ENCODE measurements at regions not wholly inside any gene's neighbourhood (a gene's known extent, or its start where the extent isn't known, plus 50 kb on each side); places are given as distances from the start of the nearest gene placed in this dataset.

DNA sequence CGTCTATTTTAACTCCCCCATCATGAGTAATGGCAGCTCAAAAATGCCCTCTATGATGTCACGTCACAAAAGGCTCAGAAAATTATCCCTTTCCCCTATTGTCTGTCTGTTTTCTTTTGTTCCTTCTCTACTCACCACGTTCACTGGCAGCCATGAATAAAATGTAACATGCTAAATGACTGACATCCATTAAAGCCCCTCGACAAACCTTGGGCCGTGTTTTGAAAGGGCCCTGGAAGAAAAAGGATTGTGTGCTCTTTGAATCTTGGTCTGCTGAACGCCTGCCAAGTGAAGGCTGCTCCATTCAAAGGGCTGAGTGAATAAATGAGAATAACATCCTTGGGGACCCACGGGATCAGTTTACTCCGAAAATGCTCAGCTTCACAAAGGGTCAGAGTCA, 118.7 kb downstream of the RPS12 start:
- H3K9ac ChIP-seq (ENCODE audit: low read length), result no peak overlapping the region
- H2AFZ ChIP-seq (ENCODE audit: insufficient read depth, low read depth, low read length, poor library complexity, severe bottlenecking), result no peak overlapping the region
- CTCF ChIA-PET, result no interaction called here
- no peaks in the 10 kb centered on the region for H3K79me2 ChIP-seq (ENCODE audit: control insufficient read depth, insufficient read depth, low read length)
- POLR2A ChIA-PET, result no interaction called here
- peaks cover 26% of the 10 kb centered on the region for H3K27me3 Mint-ChIP-seq
- H3K4me1 Mint-ChIP-seq, result no peaks in the 10 kb centered on the region
- TF ChIP-seq, protein P1, sequence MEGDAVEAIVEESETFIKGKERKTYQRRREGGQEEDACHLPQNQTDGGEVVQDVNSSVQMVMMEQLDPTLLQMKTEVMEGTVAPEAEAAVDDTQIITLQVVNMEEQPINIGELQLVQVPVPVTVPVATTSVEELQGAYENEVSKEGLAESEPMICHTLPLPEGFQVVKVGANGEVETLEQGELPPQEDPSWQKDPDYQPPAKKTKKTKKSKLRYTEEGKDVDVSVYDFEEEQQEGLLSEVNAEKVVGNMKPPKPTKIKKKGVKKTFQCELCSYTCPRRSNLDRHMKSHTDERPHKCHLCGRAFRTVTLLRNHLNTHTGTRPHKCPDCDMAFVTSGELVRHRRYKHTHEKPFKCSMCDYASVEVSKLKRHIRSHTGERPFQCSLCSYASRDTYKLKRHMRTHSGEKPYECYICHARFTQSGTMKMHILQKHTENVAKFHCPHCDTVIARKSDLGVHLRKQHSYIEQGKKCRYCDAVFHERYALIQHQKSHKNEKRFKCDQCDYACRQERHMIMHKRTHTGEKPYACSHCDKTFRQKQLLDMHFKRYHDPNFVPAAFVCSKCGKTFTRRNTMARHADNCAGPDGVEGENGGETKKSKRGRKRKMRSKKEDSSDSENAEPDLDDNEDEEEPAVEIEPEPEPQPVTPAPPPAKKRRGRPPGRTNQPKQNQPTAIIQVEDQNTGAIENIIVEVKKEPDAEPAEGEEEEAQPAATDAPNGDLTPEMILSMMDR (IDR thresholded peaks at IDR 0.05), result no peak
- no peak for TF ChIP-seq EZH2 (IDR thresholded peaks at IDR 0.05; ENCODE audit: borderline replicate concordance, insufficient read depth, low read depth, low read length, poor library complexity, severe bottlenecking)
- intact Hi-C loops (cut with micrococcal nuclease), result no loop called here
- WGBS (ENCODE audit: insufficient coverage), result 94% methylated on average over 6 of the region's 8 CpGs
- no peak overlapping the region for H3K4me3 ChIP-seq (ENCODE audit: control extremely low read depth in 1 of 5, extremely low read depth in 1 of 5, insufficient read depth in 1 of 5, low read depth in 2 of 5, low read length in 4 of 5)
- peaks cover 0 to 4% (median 0%) of the 10 kb centered on the region in 4 experiments for H3K27me3 ChIP-seq (replicated peaks in 1 of 4; ENCODE audit: control extremely low read depth in 1 of 4, control insufficient read depth in 3 of 4, insufficient read depth in 4 of 4, low read length in 3 of 4)
- H3K4me1 ChIP-seq (ENCODE audit: control insufficient read depth in 2 of 2, insufficient read depth in 2 of 2, low read length in 2 of 2), result no peaks in the 10 kb centered on the region
- H3K27ac Mint-ChIP-seq, result no peak overlapping the region
- no peak overlapping the region for H3K27ac ChIP-seq (ENCODE audit: low read length in 2 of 2)
- H3K9me3 Mint-ChIP-seq (ENCODE audit: insufficient read depth), result no peaks in the 10 kb centered on the region
- no peak for ATAC-seq (ENCODE audit: low read depth)
- no peak overlapping the region for H3K4me2 ChIP-seq (replicated peaks; ENCODE audit: low read depth, low read length, poor library complexity, severe bottlenecking)
- H4K20me1 ChIP-seq (ENCODE audit: control insufficient read depth, insufficient read depth, low read length, poor library complexity, severe bottlenecking), result no peaks in the 10 kb centered on the region
- DNase-seq, result no peak
- H3K36me3 ChIP-seq (replicated peaks in 1 of 2; ENCODE audit: control extremely low read depth in 1 of 2, control insufficient read depth in 1 of 2, extremely low read depth in 1 of 2, insufficient read depth in 2 of 2, low read length in 1 of 2), result no peaks in the 10 kb centered on the region
- H3K4me3 Mint-ChIP-seq, result no peak overlapping the region
- no peaks in the 10 kb centered on the region for H3K9me3 ChIP-seq (ENCODE audit: control extremely low read depth in 1 of 3, control insufficient read depth in 2 of 3, insufficient read depth in 1 of 3, low read length in 2 of 3)

- H3K4me1 ChIP-seq (ENCODE audit: control insufficient read depth in 2 of 2, insufficient read depth in 2 of 2, low read length in 2 of 2), result no peaks in the 10 kb centered on the region
- peaks cover 0 to 4% (median 0%) of the 10 kb centered on the region in 4 experiments for H3K27me3 ChIP-seq (replicated peaks in 1 of 4; ENCODE audit: control extremely low read depth in 1 of 4, control insufficient read depth in 3 of 4, insufficient read depth in 4 of 4, low read length in 3 of 4)
- H3K27ac ChIP-seq (ENCODE audit: low read length in 2 of 2), result no peak overlapping the region
- no peaks in the 10 kb centered on the region for H3K79me2 ChIP-seq (ENCODE audit: control insufficient read depth, insufficient read depth, low read length)
- DNase-seq (no peak), ATAC-seq (ENCODE audit: low read depth) (no peak)
- no peaks in the 10 kb centered on the region for H3K9me3 ChIP-seq (ENCODE audit: control extremely low read depth in 1 of 3, control insufficient read depth in 2 of 3, insufficient read depth in 1 of 3, low read length in 2 of 3)
- Mint-ChIP-seq H3K27me3 (peaks cover 23% of the 10 kb centered on the region), H3K27ac (no peak overlapping the region), H3K4me3 (no peak overlapping the region), H3K4me1 (no peaks in the 10 kb centered on the region), H3K9me3 (ENCODE audit: insufficient read depth) (peaks cover 2% of the 10 kb centered on the region)
- H3K9ac ChIP-seq (ENCODE audit: low read length), result no peak overlapping the region
- intact Hi-C loops (cut with micrococcal nuclease), result no loop called here
- H3K36me3 ChIP-seq (replicated peaks in 1 of 2; ENCODE audit: control extremely low read depth in 1 of 2, control insufficient read depth in 1 of 2, extremely low read depth in 1 of 2, insufficient read depth in 2 of 2, low read length in 1 of 2), result no peaks in the 10 kb centered on the region
- H3K4me2 ChIP-seq (replicated peaks; ENCODE audit: low read depth, low read length, poor library complexity, severe bottlenecking), result no peak overlapping the region
- POLR2A ChIA-PET, result no interaction called here
- TF ChIP-seq, protein P1 (IDR thresholded peaks at IDR 0.05), result no peak
- TF ChIP-seq EZH2 (IDR thresholded peaks at IDR 0.05; ENCODE audit: borderline replicate concordance, insufficient read depth, low read depth, low read length, poor library complexity, severe bottlenecking), result no peak
- no peaks in the 10 kb centered on the region for H4K20me1 ChIP-seq (ENCODE audit: control insufficient read depth, insufficient read depth, low read length, poor library complexity, severe bottlenecking)
- H2AFZ ChIP-seq (ENCODE audit: insufficient read depth, low read depth, low read length, poor library complexity, severe bottlenecking), result no peak overlapping the region
- CTCF ChIA-PET, result no interaction called here
- no peak overlapping the region for H3K4me3 ChIP-seq (ENCODE audit: control extremely low read depth in 1 of 5, extremely low read depth in 1 of 5, insufficient read depth in 1 of 5, low read depth in 2 of 5, low read length in 4 of 5)
- 22% methylated on average over 2 of the region's 4 CpGs for WGBS (ENCODE audit: insufficient coverage)
Observed at GRCh38 chr6:132934496-132934895, 120.1 kb downstream of the RPS12 start.
